ENCODE measurements at regions not wholly inside any gene's neighbourhood (a gene's known extent, or its start where the extent isn't known, plus 50 kb on each side); places are given as distances from the start of the nearest gene placed in this dataset.

GRCh38 chr17:62866471-62866870, 58.4 kb upstream of the MARCHF10 start:
- H3K9me3 ChIP-seq (ENCODE audit: control extremely low read depth in 1 of 5, control insufficient read depth in 4 of 5, insufficient read depth in 2 of 5, low read depth in 1 of 5, low read length in 4 of 5): no peaks in the 10 kb centered on the region
- peak in 2 of 3 donors; percentile 18 to 43 for DNase-seq
- H3K27me3 ChIP-seq (replicated peaks in 2 of 5; ENCODE audit: control insufficient read depth in 4 of 5, insufficient read depth in 5 of 5, low read length in 4 of 5): no peaks in the 10 kb centered on the region
- H3K27ac ChIP-seq (ENCODE audit: insufficient read depth in 1 of 2, low read depth in 1 of 2, low read length in 2 of 2, poor library complexity in 1 of 2, severe bottlenecking in 2 of 2): no peak overlapping the region
- WGBS (ENCODE audit: insufficient coverage): no CpG with 5 or more reads among the region's 3 CpGs
- no peaks in the 10 kb centered on the region for H3K36me3 ChIP-seq (ENCODE audit: control insufficient read depth in 4 of 4, insufficient read depth in 4 of 4, low read length in 3 of 4)
- ChIA-PET CTCF (no interaction called here), POLR2A (no interaction called here)
- no peak overlapping the region for H3K4me3 ChIP-seq (ENCODE audit: control insufficient read depth in 1 of 7, extremely low read depth in 1 of 7, insufficient read depth in 4 of 7, low read depth in 2 of 7, low read length in 6 of 7)
- no peaks in the 10 kb centered on the region for H3K4me1 ChIP-seq (ENCODE audit: control extremely low read depth in 1 of 4, control insufficient read depth in 4 of 4, insufficient read depth in 4 of 4, low read length in 3 of 4)

- no peaks in the 10 kb centered on the region for H3K27me3 ChIP-seq (replicated peaks in 2 of 5; ENCODE audit: control insufficient read depth in 4 of 5, insufficient read depth in 5 of 5, low read length in 4 of 5)
- WGBS (ENCODE audit: insufficient coverage): no CpG with 5 or more reads among the region's 1 CpG
- no peak overlapping the region for H3K27ac ChIP-seq (ENCODE audit: insufficient read depth in 1 of 2, low read depth in 1 of 2, low read length in 2 of 2, poor library complexity in 1 of 2, severe bottlenecking in 2 of 2)
- ChIA-PET CTCF (no interaction called here), POLR2A (no interaction called here)
- no peaks in the 10 kb centered on the region for H3K4me1 ChIP-seq (ENCODE audit: control extremely low read depth in 1 of 4, control insufficient read depth in 4 of 4, insufficient read depth in 4 of 4, low read length in 3 of 4)
- no peak overlapping the region for H3K4me3 ChIP-seq (ENCODE audit: control insufficient read depth in 1 of 7, extremely low read depth in 1 of 7, insufficient read depth in 4 of 7, low read depth in 2 of 7, low read length in 6 of 7)
- DNase-seq: no peak
- no peaks in the 10 kb centered on the region for H3K36me3 ChIP-seq (ENCODE audit: control insufficient read depth in 4 of 4, insufficient read depth in 4 of 4, low read length in 3 of 4)
- no peaks in the 10 kb centered on the region for H3K9me3 ChIP-seq (ENCODE audit: control extremely low read depth in 1 of 5, control insufficient read depth in 4 of 5, insufficient read depth in 2 of 5, low read depth in 1 of 5, low read length in 4 of 5)
These were observed 57.5 kb upstream of the MARCHF10 start for GRCh38 chr17:62865586-62865985.

GRCh38 chr17:62862251-62862650, 54.1 kb upstream of the MARCHF10 start:
- POLR2A ChIA-PET: no interaction called here
- Histone ChIP-seq H3K27me3 (replicated peaks in 2 of 5; ENCODE audit: control insufficient read depth in 4 of 5, insufficient read depth in 5 of 5, low read length in 4 of 5) (no peaks in the 10 kb centered on the region), H3K36me3 (ENCODE audit: control insufficient read depth in 4 of 4, insufficient read depth in 4 of 4, low read length in 3 of 4) (no peaks in the 10 kb centered on the region), H3K27ac (ENCODE audit: insufficient read depth in 1 of 2, low read depth in 1 of 2, low read length in 2 of 2, poor library complexity in 1 of 2, severe bottlenecking in 2 of 2) (no peak overlapping the region), H3K4me1 (ENCODE audit: control extremely low read depth in 1 of 4, control insufficient read depth in 4 of 4, insufficient read depth in 4 of 4, low read length in 3 of 4) (no peaks in the 10 kb centered on the region), H3K4me3 (ENCODE audit: control insufficient read depth in 1 of 7, extremely low read depth in 1 of 7, insufficient read depth in 4 of 7, low read depth in 2 of 7, low read length in 6 of 7) (no peak overlapping the region), H3K9me3 (ENCODE audit: control extremely low read depth in 1 of 5, control insufficient read depth in 4 of 5, insufficient read depth in 2 of 5, low read depth in 1 of 5, low read length in 4 of 5) (no peaks in the 10 kb centered on the region)
- CTCF ChIA-PET: no interaction called here
- no peak for DNase-seq
- no CpG with 5 or more reads among the region's 2 CpGs for WGBS (ENCODE audit: insufficient coverage)

- 97% methylated on average over 6 of the region's 8 CpGs for WGBS (ENCODE audit: insufficient coverage)
- Histone ChIP-seq H3K27ac (ENCODE audit: insufficient read depth in 1 of 2, low read depth in 1 of 2, low read length in 2 of 2, poor library complexity in 1 of 2, severe bottlenecking in 2 of 2) (no peak overlapping the region), H3K9me3 (ENCODE audit: control extremely low read depth in 1 of 5, control insufficient read depth in 4 of 5, insufficient read depth in 2 of 5, low read depth in 1 of 5, low read length in 4 of 5) (no peaks in the 10 kb centered on the region), H3K27me3 (replicated peaks in 2 of 5; ENCODE audit: control insufficient read depth in 4 of 5, insufficient read depth in 5 of 5, low read length in 4 of 5) (no peaks in the 10 kb centered on the region), H3K4me1 (ENCODE audit: control extremely low read depth in 1 of 4, control insufficient read depth in 4 of 4, insufficient read depth in 4 of 4, low read length in 3 of 4) (no peaks in the 10 kb centered on the region), H3K4me3 (ENCODE audit: control insufficient read depth in 1 of 7, extremely low read depth in 1 of 7, insufficient read depth in 4 of 7, low read depth in 2 of 7, low read length in 6 of 7) (no peak overlapping the region), H3K36me3 (ENCODE audit: control insufficient read depth in 4 of 4, insufficient read depth in 4 of 4, low read length in 3 of 4) (no peaks in the 10 kb centered on the region)
- ChIA-PET CTCF (no interaction called here), POLR2A (no interaction called here)
- DNase-seq: no peak
These were observed 53.1 kb upstream of the MARCHF10 start for GRCh38 chr17:62860962-62861873.

GRCh38 chr17:62859146-62859545, 51.0 kb upstream of the MARCHF10 start:
- H3K9me3 ChIP-seq (ENCODE audit: control extremely low read depth in 1 of 5, control insufficient read depth in 4 of 5, insufficient read depth in 2 of 5, low read depth in 1 of 5, low read length in 4 of 5): no peaks in the 10 kb centered on the region
- 93% methylated on average over 3 of the region's 3 CpGs for WGBS (ENCODE audit: insufficient coverage)
- H3K27ac ChIP-seq (ENCODE audit: insufficient read depth in 1 of 2, low read depth in 1 of 2, low read length in 2 of 2, poor library complexity in 1 of 2, severe bottlenecking in 2 of 2): no peak overlapping the region
- DNase-seq: no peak
- ChIA-PET CTCF (no interaction called here), POLR2A (no interaction called here)
- no peaks in the 10 kb centered on the region for H3K36me3 ChIP-seq (ENCODE audit: control insufficient read depth in 4 of 4, insufficient read depth in 4 of 4, low read length in 3 of 4)
- H3K4me1 ChIP-seq (ENCODE audit: control extremely low read depth in 1 of 4, control insufficient read depth in 4 of 4, insufficient read depth in 4 of 4, low read length in 3 of 4): no peaks in the 10 kb centered on the region
- H3K27me3 ChIP-seq (replicated peaks in 2 of 5; ENCODE audit: control insufficient read depth in 4 of 5, insufficient read depth in 5 of 5, low read length in 4 of 5): peaks cover 0 to 2% (median 0%) of the 10 kb centered on the region in 5 experiments
- H3K4me3 ChIP-seq (ENCODE audit: control insufficient read depth in 1 of 7, extremely low read depth in 1 of 7, insufficient read depth in 4 of 7, low read depth in 2 of 7, low read length in 6 of 7): no peak overlapping the region

Data from common myeloid progenitor, CD34-positive (primary cell).